Fibroblast of pulmonary artery (primary cell): ENCODE measurements at regions not wholly inside any gene's neighbourhood (a gene's known extent, or its start where the extent isn't known, plus 50 kb on each side); places are given as distances from the start of the nearest gene placed in this dataset.

ENCODE experiments used
- DNase-seq: peaks from one replicate; pipeline ENCODE4 v3.0.0-alpha.2; 2010; ENCODE audit warnings: low read depth
- H3K4me3 ChIP-seq: replicated peaks from 2 replicates; pipeline ENCODE4 v1.5.1; 2011; ENCODE audit warnings: low read depth, mild to moderate bottlenecking, control low read depth, low read length, moderate library complexity
- CTCF ChIP-seq: IDR thresholded peaks from 2 replicates; pipeline ENCODE4 v1.5.1; 2011; ENCODE audit warnings: mild to moderate bottlenecking, control low read depth, low read length, inconsistent platforms; ENCODE audit errors: missing control alignments

DNA sequence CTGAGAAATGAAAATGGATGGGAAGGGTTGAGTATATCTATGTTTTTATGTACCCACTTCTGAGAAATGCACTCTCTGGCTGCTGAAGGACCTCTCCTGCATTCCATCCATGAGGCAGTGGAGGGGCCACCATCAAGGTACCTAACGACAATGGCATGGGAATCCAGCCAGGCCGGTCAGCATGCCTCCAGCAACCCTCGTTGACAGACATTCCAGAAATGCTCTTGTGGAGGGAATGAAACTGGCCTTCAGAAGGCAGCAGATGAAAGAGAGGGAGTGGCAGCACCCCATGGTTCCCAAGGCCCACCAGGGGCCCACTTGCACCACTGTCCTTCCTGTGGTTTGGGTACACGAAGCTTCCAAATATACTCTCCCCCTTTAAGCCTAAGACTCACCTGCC is 269.0 kb downstream of the ARHGAP12 start:
- no peak for DNase-seq
- TF ChIP-seq CTCF = no peak
- H3K4me3 ChIP-seq = no peak overlapping the region

GRCh38 chr10:31657434-31657872 is 271.2 kb downstream of the ARHGAP12 start:
- DNase-seq = no peak
- TF ChIP-seq CTCF = no peak
- no peak overlapping the region for H3K4me3 ChIP-seq

DNA sequence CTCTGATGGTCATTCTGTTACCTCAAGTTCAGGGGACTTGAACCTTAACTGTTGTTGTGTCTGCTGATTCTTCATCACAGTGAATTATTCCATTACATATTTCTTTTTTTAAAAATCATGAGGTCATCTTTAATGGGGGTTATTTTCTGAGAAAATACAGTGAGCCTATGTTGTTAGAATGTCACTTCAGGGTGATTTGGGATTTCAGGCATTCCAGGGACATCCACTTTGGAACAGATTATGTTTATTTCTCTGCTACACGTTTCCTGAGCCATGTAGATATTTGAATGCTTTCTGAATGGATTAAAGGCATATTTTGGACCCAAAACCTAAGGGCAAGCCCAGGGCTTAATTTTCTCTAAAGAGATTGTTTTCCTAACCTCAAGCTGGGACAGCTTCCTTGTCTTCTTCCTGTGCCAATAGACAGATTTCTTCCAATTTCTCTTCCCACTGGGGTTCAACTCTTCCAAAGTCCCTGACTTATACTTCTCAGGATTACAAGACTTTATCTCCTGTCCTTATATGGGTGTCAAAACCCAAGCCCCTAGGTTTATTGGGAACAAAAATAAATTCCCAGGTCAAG is 271.7 kb downstream of the ARHGAP12 start:
- no peak for DNase-seq
- TF ChIP-seq CTCF = no peak
- H3K4me3 ChIP-seq = no peak overlapping the region

- no peak overlapping the region for H3K4me3 ChIP-seq
- no peak for DNase-seq
These were observed 276.6 kb downstream of the ARHGAP12 start for GRCh38 chr10:31652038-31652437.

DNA sequence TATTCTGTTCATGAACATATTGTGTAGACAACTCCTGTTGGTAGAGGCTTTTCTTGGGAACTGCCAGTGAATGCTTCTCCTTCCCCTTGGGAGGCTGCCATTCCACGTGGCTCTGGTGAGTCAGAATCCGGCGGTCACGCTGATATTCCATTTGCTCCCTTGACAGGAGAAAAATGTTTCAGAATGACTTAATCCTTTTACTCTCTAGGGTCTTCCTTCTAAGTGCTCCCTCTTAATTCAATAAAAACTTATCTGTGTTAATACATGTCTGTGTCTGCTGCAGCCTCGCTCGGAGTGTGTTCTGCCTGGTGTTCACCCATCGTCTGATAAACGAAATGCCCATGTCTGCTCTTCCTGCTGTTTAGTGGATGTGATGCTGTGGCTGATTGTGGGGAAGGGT is 278.6 kb downstream of the ARHGAP12 start:
- peak; percentile 91 for DNase-seq
- H3K4me3 ChIP-seq = peak overlapping the region; percentile 13
- TF ChIP-seq CTCF = no peak

More at GRCh38 chr10:31652038-31652437, 276.6 kb downstream of the ARHGAP12 start:
- no peak for TF ChIP-seq CTCF

- H3K4me3 ChIP-seq = no peak overlapping the region
- TF ChIP-seq CTCF = no peak
- DNase-seq = no peak
These were observed 279.7 kb downstream of the ARHGAP12 start for GRCh38 chr10:31648966-31649365.

GRCh38 chr10:31647861-31648260 is 280.8 kb downstream of the ARHGAP12 start:
- H3K4me3 ChIP-seq = no peak overlapping the region
- DNase-seq = no peak
- TF ChIP-seq CTCF = no peak
